Mucosa of descending colon (tissue), 3 donors: ENCODE measurements at regions not wholly inside any gene's neighbourhood (a gene's known extent, or its start where the extent isn't known, plus 50 kb on each side); places are given as distances from the start of the nearest gene placed in this dataset.
"Not testable (repeated sequence)": the region's sequence is repeated elsewhere in the genome, so short reads cannot be mapped to it uniquely, and the experiment has no call there.

Experiments used
- ATAC-seq: fragments of 200-7000 bp; cut with Tn5 transposase; one replicate; pipeline ENCODE4 v1.9.1; 2020; ENCODE audit warnings: mild to moderate bottlenecking, moderate library complexity
- DNase-seq, 3 donors: peaks; one replicate each; pipeline ENCODE4 v3.0.0-alpha.2; 2020
- H3K36me3 ChIP-seq: fragments of 200-600 bp; one replicate; pipeline ENCODE4 v1.8.0; 2021; ENCODE audit warnings: low read depth, mild to moderate bottlenecking
- H3K4me1 ChIP-seq: fragments of 200-600 bp; one replicate; pipeline ENCODE4 v1.8.0; 2021; ENCODE audit warnings: low read depth, mild to moderate bottlenecking
- H3K4me3 ChIP-seq: fragments of 200-600 bp; one replicate; pipeline ENCODE4 v1.8.0; 2021; ENCODE audit warnings: mild to moderate bottlenecking
- H3K9me3 ChIP-seq: fragments of 200-600 bp; one replicate; pipeline ENCODE4 v1.8.0; 2021; ENCODE audit warnings: mild to moderate bottlenecking
- intact Hi-C, 2 donors: fragments of 100-400 bp; cut with DNase I in 1 of 2; cut with micrococcal nuclease in 1 of 2; formaldehyde crosslinking; loops; one replicate each; pipeline versions ENCODE4 v1.11.0 to v1.11.1; 2022; cut with DNase I, micrococcal nuclease
- TF ChIP-seq, protein P1 (sequence below): fragments of 200-600 bp; IDR thresholded peaks from one replicate; pipeline ENCODE4 v1.8.0; 2022; ENCODE audit warnings: antibody characterized with exemption, mild to moderate bottlenecking
- donor health status: DM: no; HTN: no; CAD: no; lungs with moderate emphysema.
- donor health status: DM: no; HTN: no; CAD: no.
- donor health status: DM: no; HTN: yes; CAD: no.

DNA sequence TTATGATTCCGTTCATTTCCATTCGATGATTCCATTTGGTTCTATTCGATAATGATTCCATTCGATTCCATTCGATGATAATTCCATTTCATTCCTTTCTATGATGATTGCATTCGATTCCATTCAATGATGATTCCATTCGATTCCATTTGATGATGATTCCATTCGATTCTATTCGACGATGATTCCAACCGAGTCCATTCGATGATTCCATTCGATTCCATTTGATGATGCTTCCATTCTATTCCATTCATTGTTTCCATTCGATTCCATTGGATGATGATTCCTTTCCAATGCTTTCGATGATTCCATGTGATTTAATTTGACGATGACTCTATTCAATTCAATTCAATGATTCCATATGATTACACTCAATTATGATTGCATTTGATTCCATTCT, 1093.5 kb downstream of the RPIA start:
- H3K36me3 ChIP-seq: no peaks in the 10 kb centered on the region
- no peak overlapping the region for H3K4me3 ChIP-seq
- no peaks in the 10 kb centered on the region for H3K4me1 ChIP-seq
- ATAC-seq (no peak), DNase-seq (no peak)
- H3K9me3 ChIP-seq: peaks cover 94% of the 10 kb centered on the region
- TF ChIP-seq, protein P1, sequence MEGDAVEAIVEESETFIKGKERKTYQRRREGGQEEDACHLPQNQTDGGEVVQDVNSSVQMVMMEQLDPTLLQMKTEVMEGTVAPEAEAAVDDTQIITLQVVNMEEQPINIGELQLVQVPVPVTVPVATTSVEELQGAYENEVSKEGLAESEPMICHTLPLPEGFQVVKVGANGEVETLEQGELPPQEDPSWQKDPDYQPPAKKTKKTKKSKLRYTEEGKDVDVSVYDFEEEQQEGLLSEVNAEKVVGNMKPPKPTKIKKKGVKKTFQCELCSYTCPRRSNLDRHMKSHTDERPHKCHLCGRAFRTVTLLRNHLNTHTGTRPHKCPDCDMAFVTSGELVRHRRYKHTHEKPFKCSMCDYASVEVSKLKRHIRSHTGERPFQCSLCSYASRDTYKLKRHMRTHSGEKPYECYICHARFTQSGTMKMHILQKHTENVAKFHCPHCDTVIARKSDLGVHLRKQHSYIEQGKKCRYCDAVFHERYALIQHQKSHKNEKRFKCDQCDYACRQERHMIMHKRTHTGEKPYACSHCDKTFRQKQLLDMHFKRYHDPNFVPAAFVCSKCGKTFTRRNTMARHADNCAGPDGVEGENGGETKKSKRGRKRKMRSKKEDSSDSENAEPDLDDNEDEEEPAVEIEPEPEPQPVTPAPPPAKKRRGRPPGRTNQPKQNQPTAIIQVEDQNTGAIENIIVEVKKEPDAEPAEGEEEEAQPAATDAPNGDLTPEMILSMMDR: no peak
- intact Hi-C loops: no loop called here

DNA sequence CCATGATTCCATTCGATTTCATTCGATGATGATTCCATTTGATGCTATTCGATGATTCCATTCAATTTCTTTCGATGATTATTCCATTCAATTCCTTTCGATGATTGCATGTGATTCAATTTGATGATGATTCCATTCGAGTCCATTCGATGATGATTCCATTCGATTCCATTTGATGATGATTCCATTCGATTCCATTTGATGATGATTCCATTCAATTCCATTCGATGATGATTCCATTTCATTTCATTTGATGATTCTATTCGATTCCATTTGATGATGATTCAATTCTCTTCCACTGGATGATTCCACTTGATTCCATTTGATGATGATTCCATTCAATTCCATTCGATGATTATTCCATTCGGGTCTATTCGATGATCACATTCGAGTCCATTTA, 1094.1 kb downstream of the RPIA start:
- H3K9me3 ChIP-seq: peaks cover 94% of the 10 kb centered on the region
- H3K4me3 ChIP-seq, ATAC-seq, DNase-seq, H3K36me3 ChIP-seq, H3K4me1 ChIP-seq, intact Hi-C loops: not testable (repeated sequence)

DNA sequence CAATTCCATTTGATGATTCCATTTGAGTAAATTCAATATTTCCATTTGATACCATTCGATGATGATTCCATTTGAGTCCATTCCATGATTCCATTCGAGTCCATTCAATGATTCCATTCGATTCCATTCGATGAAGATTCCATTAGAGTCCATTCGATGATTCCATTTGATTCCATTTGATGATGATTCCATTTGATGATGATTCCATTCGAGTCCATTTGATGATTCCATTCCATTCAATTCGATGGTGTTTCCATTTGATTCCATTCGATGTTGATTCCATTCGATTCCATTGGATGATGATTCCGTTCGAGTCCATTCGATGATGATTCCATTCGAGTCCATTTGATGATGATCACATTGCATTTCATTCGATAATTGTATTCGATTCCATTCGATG, 1095.2 kb downstream of the RPIA start:
- peaks cover 93% of the 10 kb centered on the region for H3K9me3 ChIP-seq
- H3K36me3 ChIP-seq, DNase-seq, ATAC-seq, intact Hi-C loops, H3K4me1 ChIP-seq, H3K4me3 ChIP-seq: not testable (repeated sequence)

DNA sequence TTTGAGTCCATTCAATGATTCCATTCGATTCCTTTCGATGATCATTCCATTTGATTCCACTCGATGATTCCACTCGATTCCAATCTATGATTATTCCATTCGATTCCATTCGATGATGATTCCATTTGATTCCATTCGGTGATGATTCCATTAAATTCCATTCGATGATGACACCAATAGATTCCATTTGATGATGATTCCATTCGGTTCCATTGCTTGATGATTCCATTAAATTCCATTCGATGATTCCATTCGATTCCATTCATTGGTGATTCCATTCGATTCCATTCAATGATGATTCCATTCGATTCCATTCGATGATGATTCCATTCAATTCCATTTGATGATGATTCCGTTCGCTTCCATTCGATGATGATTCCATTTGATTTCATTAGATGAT, 1104.1 kb downstream of the RPIA start:
- DNase-seq, intact Hi-C loops, H3K4me3 ChIP-seq, H3K4me1 ChIP-seq, ATAC-seq, H3K36me3 ChIP-seq: not testable (repeated sequence)
- peaks cover 97% of the 10 kb centered on the region for H3K9me3 ChIP-seq

DNA sequence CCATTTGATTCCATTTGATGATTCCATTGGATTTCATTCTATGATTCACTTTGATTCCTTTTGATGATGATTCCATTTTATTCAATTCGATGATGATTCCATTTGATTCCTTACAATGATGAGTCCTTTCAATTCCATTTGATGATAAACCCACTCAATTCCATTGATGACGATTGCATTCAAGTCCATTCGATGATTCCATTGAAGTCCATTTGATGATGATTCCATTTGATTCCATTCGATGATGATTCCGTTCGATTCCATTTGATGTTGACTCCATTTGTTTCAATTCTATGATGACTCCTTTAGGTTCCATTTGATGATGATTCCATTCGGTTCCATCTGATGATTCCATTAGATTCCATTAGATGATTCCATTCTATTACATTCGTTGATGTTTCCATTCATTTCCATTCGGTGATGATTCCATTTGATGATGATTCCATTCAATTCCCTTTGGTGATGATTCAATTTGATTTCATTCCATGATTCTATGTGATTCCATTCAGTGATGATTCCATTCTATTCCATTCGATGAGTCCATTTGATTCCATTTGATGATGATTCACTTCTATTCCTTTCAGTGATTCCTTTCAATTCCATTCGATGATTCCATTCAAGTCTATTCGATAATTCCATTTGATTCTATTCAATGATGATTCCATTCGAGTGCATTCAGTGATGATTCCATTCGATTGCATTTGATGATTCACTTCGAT, 1106.0 kb downstream of the RPIA start:
- Histone ChIP-seq H3K36me3 (no peaks in the 10 kb centered on the region), H3K9me3 (peaks cover 99% of the 10 kb centered on the region), H3K4me3 (no peak overlapping the region), H3K4me1 (no peaks in the 10 kb centered on the region)
- DNase-seq: no peak
- intact Hi-C loops: no loop called here
- TF ChIP-seq, protein P1: no peak
- ATAC-seq: no peak

DNA sequence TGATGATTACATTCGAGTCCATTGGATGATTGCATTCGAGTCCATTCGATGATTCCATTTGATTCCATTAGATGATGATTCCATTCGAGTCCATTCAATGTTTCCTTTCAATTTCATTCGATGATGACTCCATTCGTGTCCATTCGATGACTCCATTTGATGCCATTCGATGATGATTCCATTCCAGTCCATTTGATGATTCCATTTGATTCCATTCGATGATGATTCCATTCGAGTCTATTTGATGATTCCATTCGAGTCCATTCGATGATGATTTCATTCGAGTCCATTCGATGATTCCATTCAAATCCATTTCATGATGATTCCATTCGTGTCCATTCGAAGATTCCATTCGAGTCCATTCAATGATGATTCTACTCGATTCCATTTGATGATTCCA, 1109.7 kb downstream of the RPIA start:
- H3K4me3 ChIP-seq, H3K36me3 ChIP-seq, H3K4me1 ChIP-seq, intact Hi-C loops, DNase-seq, ATAC-seq: not testable (repeated sequence)
- peaks cover 100% of the 10 kb centered on the region for H3K9me3 ChIP-seq

DNA sequence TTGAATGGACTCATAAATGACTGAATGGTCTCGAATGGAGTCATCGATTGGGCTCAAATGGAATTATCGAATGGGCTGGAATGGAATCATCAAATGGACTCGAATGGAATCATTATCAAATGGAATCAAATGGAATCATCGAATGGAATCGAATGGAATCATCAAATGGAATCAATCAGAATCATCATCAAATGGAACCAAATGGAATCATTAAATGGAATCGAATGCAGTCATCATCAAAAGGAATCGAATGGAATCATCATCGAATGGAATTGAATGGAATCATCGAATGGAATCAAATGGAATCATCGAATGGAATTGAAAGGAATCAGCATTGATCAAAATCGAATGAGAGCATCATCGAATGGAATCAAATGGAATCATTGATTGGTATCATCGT, 1114.9 kb downstream of the RPIA start:
- H3K4me1 ChIP-seq, DNase-seq, intact Hi-C loops, H3K4me3 ChIP-seq, H3K36me3 ChIP-seq, ATAC-seq: not testable (repeated sequence)
- H3K9me3 ChIP-seq: peaks cover 93% of the 10 kb centered on the region

DNA sequence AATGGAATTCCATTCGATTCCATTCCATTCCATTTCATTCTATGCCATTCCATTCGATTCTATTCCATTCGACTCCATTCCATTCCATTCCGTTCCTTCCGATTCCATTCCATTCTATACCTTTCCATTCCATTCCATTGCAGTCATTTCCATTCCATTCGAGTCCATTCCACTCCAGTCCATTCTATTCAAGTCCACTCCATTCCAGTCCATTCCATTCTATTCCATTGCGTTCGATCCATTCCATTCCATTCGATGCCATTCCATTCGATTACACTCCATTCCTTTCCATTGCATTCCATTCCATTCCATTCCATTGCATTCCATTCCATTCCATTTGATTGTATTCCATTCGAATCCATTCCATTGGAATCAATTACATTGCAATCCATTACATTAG, 1119.8 kb downstream of the RPIA start:
- Histone ChIP-seq H3K36me3 (no peaks in the 10 kb centered on the region), H3K4me3 (no peak overlapping the region), H3K4me1 (no peaks in the 10 kb centered on the region), H3K9me3 (peaks cover 81% of the 10 kb centered on the region)
- no peak for DNase-seq
- TF ChIP-seq, protein P1: no peak
- no peak for ATAC-seq
- intact Hi-C loops: no loop called here

DNA sequence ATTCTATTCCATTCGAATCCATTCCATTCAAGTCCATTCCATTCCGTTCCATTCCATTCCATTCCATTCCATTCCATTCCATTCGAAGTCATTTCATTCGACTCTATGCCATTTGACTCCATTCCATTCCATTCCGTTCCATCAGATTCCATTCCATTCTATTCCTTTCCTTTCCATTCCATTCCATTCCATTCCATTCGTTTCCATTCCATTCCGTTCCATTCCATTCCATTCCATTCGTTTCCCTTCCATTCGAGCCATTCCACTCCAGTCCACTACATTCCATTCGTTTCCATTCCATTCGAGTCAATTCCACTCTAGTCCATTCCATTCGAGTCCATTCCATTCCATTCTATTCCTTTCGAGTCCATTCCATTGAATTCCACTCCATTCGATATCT, 1120.4 kb downstream of the RPIA start:
- ATAC-seq, intact Hi-C loops, DNase-seq, H3K4me1 ChIP-seq, H3K36me3 ChIP-seq, H3K4me3 ChIP-seq: not testable (repeated sequence)
- H3K9me3 ChIP-seq: peaks cover 75% of the 10 kb centered on the region

DNA sequence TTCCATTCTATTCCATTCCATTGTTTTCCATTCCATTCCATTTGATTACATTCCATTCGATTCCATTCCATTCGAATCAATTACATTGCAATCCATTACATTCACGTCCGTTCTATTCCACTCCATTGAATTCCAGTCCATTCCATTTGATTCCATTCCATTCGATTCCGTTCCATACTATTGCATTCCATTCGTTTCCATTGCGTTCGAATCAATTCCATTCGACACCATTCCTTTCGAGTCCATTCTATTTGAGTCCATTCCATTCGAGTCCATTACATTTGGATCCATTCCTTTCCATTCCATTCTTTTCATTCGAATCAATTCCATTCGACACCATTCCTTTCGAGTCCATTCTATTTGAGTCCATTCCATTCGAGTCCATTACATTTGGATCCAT, 1122.9 kb downstream of the RPIA start:
- H3K36me3 ChIP-seq, DNase-seq, intact Hi-C loops, H3K4me3 ChIP-seq, ATAC-seq, H3K4me1 ChIP-seq: not testable (repeated sequence)
- peaks cover 74% of the 10 kb centered on the region for H3K9me3 ChIP-seq
